Occipital lobe (tissue), 1 donor: ENCODE measurements at regions not wholly inside any gene's neighbourhood (a gene's known extent, or its start where the extent isn't known, plus 50 kb on each side); places are given as distances from the start of the nearest gene placed in this dataset.
A peak's percentile ranks its signal among the peaks of the same experiment; 100 is the strongest.

Experiments used
- DNase-seq: peaks from one replicate; lab custom pipeline; 2025; lab: John Stamatoyannopoulos, UW

- no peak for DNase-seq
Observed at GRCh38 chr6:105667056-105667455, 264.2 kb upstream of the PREP start.

- no peak for DNase-seq
Observed at GRCh38 chr6:105664931-105665330, 262.0 kb upstream of the PREP start.

- no peak for DNase-seq
Observed at GRCh38 chr6:105651969-105652368, 249.1 kb upstream of the PREP start.

GRCh38 chr6:105650347-105650746 is 247.5 kb upstream of the PREP start:
- DNase-seq: no peak

GRCh38 chr6:105649192-105649591 is 246.3 kb upstream of the PREP start:
- DNase-seq: no peak

GRCh38 chr6:105648276-105648675 is 245.4 kb upstream of the PREP start:
- no peak for DNase-seq

DNA sequence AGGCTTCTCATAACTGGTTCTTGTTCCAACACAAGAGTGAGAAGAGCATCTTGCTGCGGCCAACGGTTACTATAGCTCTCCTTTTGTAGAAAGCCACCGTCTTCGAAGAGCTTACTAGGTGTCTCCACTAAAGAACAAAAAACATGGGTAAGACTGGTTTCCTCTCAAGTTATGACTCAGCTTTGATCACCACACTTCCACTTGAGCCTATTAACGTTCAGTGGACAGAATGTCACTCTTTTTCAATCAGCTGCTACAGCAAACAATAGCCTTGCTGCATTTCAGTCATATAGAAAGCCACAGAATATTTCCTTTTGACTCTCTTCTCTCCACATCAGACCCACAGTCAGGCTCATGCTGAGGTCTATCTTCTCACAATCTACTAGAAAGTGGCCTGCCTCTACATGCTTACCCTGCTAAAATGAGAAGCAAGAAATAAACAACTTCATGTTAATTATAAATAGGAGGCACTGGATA is 243.5 kb upstream of the PREP start:
- no peak for DNase-seq

DNA sequence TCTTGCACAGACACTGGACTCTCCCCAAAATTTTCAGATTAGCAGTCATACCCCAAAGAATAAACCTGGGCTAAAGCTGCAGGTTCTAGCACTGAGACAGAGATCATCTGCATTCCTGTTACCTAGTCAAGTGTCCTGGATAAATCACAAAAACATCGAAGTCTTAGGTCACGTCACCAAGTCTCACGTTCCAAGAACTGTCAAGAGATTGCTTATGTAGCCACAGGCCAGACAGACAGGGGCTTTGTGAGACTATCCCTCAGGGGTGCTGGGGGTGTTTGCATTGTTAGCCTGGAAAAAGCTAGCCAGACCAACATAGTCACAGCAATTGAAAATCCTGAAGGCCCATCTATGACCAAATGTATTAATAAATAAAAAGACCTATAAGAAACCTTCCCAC is 243.1 kb upstream of the PREP start:
- DNase-seq: no peak

DNA sequence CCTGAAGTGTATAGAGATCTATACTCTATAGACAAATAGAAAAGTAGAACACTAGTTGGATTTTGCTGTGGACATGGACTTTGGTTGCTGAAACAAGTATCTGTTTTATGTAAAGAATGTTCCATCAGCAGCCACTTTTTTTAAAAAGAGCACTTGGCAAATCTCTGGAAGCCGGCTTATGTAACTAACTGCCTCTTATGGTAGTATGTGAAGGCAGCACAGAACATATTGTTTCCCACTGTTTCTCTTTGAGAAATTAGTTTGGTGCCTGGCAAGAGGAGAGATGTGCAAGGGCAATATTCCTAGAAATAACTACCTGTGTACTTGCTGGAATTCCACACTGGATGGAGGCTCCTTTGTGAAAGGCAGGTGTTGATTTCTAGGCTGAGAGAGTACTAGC is 242.3 kb upstream of the PREP start:
- DNase-seq: peak; percentile 6

GRCh38 chr6:105644691-105645090 is 241.8 kb upstream of the PREP start:
- DNase-seq: no peak

GRCh38 chr6:105644073-105644489 is 241.2 kb upstream of the PREP start:
- DNase-seq: no peak

DNA sequence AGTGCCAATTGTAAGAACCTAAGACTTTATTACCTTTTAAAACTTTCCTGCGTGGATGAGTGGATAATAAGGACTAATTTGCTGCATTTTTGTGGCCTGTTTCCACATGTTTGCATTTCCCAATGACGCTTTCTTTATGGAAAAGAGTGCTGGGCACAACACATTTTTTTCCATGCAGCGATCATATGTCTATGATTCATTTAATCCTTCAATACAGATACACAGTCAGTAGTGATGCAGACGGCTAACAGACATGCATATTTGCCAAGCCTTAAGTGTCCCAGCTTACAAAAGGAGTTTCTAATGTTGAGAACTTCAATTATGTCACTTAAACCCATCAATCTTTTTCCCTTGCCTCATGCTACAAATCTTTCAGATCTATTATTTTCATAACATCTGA is 239.8 kb upstream of the PREP start:
- DNase-seq: no peak

- DNase-seq: no peak
Observed at GRCh38 chr6:105641504-105641903, 238.6 kb upstream of the PREP start.

DNA sequence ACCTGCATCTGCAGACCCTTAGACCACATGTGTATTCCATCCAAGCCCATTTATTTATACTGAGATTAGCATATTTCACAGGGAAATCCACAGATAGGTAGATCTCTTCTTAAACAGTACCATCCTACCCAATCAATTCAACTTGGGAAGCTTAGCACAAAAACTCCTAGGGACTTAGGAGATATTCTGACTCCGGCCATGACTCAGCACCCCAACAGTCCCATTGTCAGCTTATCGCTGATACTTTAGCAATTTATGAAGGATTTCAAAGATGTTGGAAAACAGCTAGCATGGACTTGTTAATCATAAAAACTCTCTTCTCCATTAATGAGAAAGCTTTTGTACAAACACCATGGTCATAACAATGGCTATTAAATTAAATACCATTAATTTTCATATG is 236.2 kb upstream of the PREP start:
- no peak for DNase-seq

- DNase-seq: no peak
Observed at GRCh38 chr6:105633814-105634213, 230.9 kb upstream of the PREP start.

GRCh38 chr6:105628156-105628860 is 225.4 kb upstream of the PREP start:
- no peak for DNase-seq

GRCh38 chr6:105626295-105627158 is 223.6 kb upstream of the PREP start:
- no peak for DNase-seq

DNA sequence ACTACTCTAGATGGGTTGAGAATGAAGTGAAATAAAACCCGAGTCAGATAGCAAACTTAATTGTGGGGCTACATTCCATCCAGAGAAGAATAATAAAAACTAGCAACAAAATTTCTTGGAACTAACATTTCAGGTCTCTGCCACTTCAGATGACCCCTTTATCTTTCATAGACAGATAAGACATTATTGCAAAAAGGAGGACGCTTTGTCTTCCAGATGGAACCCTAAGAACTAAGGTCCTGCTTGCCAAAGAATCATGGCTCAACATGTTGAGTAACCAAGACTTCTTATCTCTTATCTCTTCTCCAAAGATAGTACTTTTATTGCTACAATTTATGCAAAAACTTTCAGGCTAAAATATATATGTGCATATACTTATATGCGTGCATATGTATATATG is 221.1 kb upstream of the PREP start:
- DNase-seq: no peak

GRCh38 chr6:105622226-105622625 is 219.3 kb upstream of the PREP start:
- DNase-seq: no peak

- no peak for DNase-seq
Observed at GRCh38 chr6:105621564-105622175, 218.8 kb upstream of the PREP start.

DNA sequence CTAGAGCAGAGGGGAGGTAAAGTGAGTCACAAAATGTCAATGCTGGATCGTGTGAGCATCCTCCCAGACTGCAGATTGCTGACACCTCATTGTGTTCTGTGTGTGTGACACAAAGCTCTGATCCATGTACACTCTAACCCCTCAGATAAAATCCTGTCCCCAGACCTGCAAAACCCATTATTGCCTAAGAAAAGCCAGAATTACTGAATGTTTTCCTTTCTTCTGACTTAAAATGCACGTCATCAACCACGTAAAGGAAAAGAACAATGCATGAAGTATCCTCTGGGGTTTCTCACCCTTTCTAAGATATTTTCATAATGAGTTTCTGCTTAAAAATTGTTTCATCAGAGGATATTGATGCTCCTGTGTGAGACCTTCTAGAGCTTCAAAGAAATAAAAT is 218.0 kb upstream of the PREP start:
- no peak for DNase-seq

- no peak for DNase-seq
Observed at GRCh38 chr6:105619971-105620741, 217.3 kb upstream of the PREP start.
